ENCODE measurements at regions not wholly inside any gene's neighbourhood (a gene's known extent, or its start where the extent isn't known, plus 50 kb on each side); places are given as distances from the start of the nearest gene placed in this dataset.

- Mint-ChIP-seq H3K9me3 (no peaks in the 10 kb centered on the region), H3K27ac (no peak overlapping the region), H3K36me3 (no peaks in the 10 kb centered on the region), H3K4me3 (no peak overlapping the region), H3K27me3 (peaks cover 10 to 24% of the 10 kb centered on the region in 2 donors), H3K4me1 (ENCODE audit: low read depth in 2 of 2) (no peaks in the 10 kb centered on the region)
- ATAC-seq (no peak), DNase-seq (ENCODE audit: low spot score) (no peak)
These were observed 72.3 kb upstream of the CAMK1G start for GRCh38 chr1:209511169-209511568.

DNA sequence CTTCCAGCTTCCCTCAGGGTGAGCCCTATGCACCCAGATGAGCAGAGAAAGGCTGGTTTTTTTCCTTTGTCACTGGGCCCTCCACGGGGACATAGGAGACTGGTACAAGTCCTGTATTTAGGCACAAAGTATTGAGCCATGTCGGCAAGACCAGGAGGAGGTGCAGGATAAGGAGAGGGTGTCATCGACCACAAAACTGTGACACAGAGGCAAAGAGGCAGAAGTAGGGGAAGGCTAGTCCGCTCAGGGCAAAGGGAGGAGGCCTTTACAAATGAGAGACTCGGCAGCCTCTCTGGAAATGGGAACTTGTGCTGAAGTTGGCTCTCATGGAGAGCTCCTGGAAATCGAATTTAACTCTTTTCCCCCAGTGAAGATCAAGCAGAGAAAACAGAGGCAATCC lies 70.7 kb upstream of the CAMK1G start:
- no peak for ATAC-seq
- no peak overlapping the region for H3K27ac Mint-ChIP-seq
- H3K4me1 Mint-ChIP-seq (ENCODE audit: low read depth in 2 of 2): no peaks in the 10 kb centered on the region
- H3K27me3 Mint-ChIP-seq: peaks cover 9 to 27% of the 10 kb centered on the region in 2 donors
- no peak for DNase-seq (ENCODE audit: low spot score)
- no peaks in the 10 kb centered on the region for H3K9me3 Mint-ChIP-seq
- H3K36me3 Mint-ChIP-seq: no peaks in the 10 kb centered on the region
- H3K4me3 Mint-ChIP-seq: no peak overlapping the region

DNA sequence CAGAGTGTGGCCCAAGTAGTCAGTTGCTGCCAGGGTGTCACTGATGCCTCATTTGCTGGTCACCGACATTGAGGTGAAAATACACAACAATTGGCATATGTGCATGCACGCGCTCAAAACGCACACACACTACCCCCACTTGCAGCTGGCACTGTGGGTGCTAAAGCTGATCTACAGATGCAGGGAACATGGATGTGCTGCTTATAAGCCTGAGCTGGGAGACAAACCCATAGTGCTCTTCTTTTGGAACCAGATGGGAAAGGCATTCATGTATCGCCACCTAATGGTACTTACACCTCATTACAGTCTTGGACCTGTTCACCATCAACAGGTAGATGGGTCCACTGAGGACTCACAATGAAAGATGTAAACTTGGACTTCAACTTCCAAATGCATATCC lies 70.3 kb upstream of the CAMK1G start:
- H3K9me3 Mint-ChIP-seq: no peaks in the 10 kb centered on the region
- H3K4me1 Mint-ChIP-seq (ENCODE audit: low read depth in 2 of 2): no peaks in the 10 kb centered on the region
- no peak overlapping the region for H3K4me3 Mint-ChIP-seq
- no peak overlapping the region for H3K27ac Mint-ChIP-seq
- H3K27me3 Mint-ChIP-seq: peaks cover 9 to 27% of the 10 kb centered on the region in 2 donors
- DNase-seq (ENCODE audit: low spot score): no peak
- no peaks in the 10 kb centered on the region for H3K36me3 Mint-ChIP-seq
- no peak for ATAC-seq

- no peak overlapping the region for H3K4me3 Mint-ChIP-seq
- no peaks in the 10 kb centered on the region for H3K9me3 Mint-ChIP-seq
- ATAC-seq (no peak), DNase-seq (ENCODE audit: low spot score) (no peak)
- no peaks in the 10 kb centered on the region for H3K4me1 Mint-ChIP-seq (ENCODE audit: low read depth in 2 of 2)
- H3K27ac Mint-ChIP-seq: no peak overlapping the region
- peaks cover 14 to 31% of the 10 kb centered on the region in 2 donors for H3K27me3 Mint-ChIP-seq
- H3K36me3 Mint-ChIP-seq: no peaks in the 10 kb centered on the region
These were observed 66.5 kb upstream of the CAMK1G start for GRCh38 chr1:209516771-209517680.

GRCh38 chr1:209517681-209518050 lies 65.8 kb upstream of the CAMK1G start:
- Mint-ChIP-seq H3K9me3 (no peaks in the 10 kb centered on the region), H3K27me3 (peaks cover 16 to 31% of the 10 kb centered on the region in 2 donors), H3K27ac (no peak overlapping the region), H3K4me1 (ENCODE audit: low read depth in 2 of 2) (no peaks in the 10 kb centered on the region), H3K36me3 (no peaks in the 10 kb centered on the region), H3K4me3 (no peak overlapping the region)
- no peak for DNase-seq (ENCODE audit: low spot score)
- peak in 1 of 2 donors; percentile 12 for ATAC-seq

GRCh38 chr1:209519786-209520185 lies 63.7 kb upstream of the CAMK1G start:
- H3K27me3 Mint-ChIP-seq: peaks cover 16 to 34% of the 10 kb centered on the region in 2 donors
- no peaks in the 10 kb centered on the region for H3K36me3 Mint-ChIP-seq
- H3K9me3 Mint-ChIP-seq: no peaks in the 10 kb centered on the region
- H3K4me3 Mint-ChIP-seq: no peak overlapping the region
- no peak for ATAC-seq
- no peak overlapping the region for H3K27ac Mint-ChIP-seq
- no peak for DNase-seq (ENCODE audit: low spot score)
- no peaks in the 10 kb centered on the region for H3K4me1 Mint-ChIP-seq (ENCODE audit: low read depth in 2 of 2)

- no peak overlapping the region for H3K27ac Mint-ChIP-seq
These were observed 60.7 kb upstream of the CAMK1G start for GRCh38 chr1:209522826-209523225.

DNA sequence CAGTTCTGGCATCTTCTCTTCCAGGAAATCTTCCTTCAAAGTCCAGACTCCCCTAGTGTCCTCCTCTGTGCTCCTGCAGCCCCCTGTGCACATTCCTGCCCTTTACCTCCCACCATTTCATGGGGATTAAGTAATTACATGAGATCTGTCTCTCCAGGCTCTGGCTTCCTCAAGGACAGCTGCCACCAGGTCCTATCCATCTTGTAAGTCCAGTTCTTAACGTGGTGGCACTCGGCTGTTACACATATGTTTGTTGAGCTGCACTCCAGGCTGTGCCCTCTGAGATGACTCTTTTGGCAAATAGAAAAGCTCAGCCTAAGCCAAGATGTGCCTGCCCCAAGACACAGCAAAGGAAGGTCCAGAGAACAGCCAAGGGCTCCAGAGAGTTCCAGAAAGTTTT lies 57.4 kb upstream of the CAMK1G start:
- Mint-ChIP-seq H3K4me3 (no peak overlapping the region), H3K36me3 (no peaks in the 10 kb centered on the region), H3K27ac (no peak overlapping the region), H3K9me3 (no peaks in the 10 kb centered on the region), H3K4me1 (ENCODE audit: low read depth in 2 of 2) (no peaks in the 10 kb centered on the region), H3K27me3 (peaks cover 19 to 42% of the 10 kb centered on the region in 2 donors)
- DNase-seq (ENCODE audit: low spot score) (no peak), ATAC-seq (no peak)

More at GRCh38 chr1:209522826-209523225, 60.7 kb upstream of the CAMK1G start:
- DNase-seq (ENCODE audit: low spot score) (no peak), ATAC-seq (no peak)
- no peaks in the 10 kb centered on the region for H3K36me3 Mint-ChIP-seq
- H3K4me1 Mint-ChIP-seq (ENCODE audit: low read depth in 2 of 2): no peaks in the 10 kb centered on the region
- peaks cover 17 to 30% of the 10 kb centered on the region in 2 donors for H3K27me3 Mint-ChIP-seq
- H3K9me3 Mint-ChIP-seq: no peaks in the 10 kb centered on the region
- H3K4me3 Mint-ChIP-seq: no peak overlapping the region

DNA sequence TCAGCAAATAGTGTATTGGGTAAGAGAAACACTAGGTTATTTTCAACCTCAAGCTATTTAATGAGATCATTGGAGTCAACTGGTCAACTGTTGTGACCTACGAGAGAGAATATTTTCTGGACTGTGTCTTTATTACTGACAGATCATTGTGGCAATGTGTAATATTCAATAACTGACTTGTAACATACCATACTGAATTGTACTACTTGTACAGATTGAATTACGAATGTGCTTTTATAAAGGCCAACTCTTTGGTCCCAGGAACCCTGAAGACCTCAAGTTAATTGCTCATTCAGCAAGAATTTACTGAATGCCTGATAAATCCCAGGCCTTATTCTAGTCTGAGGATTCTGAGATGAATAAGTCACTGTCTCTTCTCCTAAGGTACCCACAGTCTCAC lies 56.1 kb upstream of the CAMK1G start:
- Mint-ChIP-seq H3K36me3 (no peaks in the 10 kb centered on the region), H3K27me3 (peaks cover 20 to 45% of the 10 kb centered on the region in 2 donors), H3K9me3 (no peaks in the 10 kb centered on the region), H3K4me3 (no peak overlapping the region), H3K27ac (no peak overlapping the region), H3K4me1 (ENCODE audit: low read depth in 2 of 2) (no peaks in the 10 kb centered on the region)
- ATAC-seq: no peak
- no peak for DNase-seq (ENCODE audit: low spot score)

DNA sequence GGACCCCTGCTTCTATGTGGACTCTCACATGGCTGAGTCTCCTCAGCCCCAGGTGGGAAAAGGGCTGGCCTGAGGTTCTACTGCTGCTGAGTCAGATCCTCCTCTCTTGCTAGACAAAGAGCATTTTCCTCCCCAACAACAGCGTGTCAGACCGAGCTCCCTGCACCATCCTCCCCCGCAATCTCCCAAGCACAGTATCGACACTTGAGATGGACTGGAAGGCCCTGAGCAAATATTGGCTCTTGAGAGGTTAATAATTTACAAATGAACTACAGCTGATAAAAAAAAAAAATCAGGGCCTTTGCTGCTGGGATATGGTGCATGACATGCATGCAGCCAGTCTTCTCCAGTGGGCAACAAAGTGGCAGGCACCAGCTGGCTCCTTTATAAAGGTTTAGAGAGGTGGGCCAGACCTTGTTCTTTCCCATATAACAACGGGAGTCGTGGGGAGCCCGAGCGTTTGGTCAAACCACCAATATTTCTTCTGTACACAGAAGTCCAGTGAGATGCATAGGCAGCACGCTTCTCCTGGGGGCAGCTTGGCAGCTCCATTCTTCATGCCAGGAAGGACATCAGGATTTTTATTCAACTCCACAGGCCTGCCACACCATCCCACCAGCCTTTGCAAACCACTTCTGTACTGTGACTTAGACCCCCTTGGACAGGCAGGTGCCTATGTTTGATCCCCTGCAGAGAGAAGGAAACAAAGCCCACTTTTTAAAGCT lies 55.4 kb upstream of the CAMK1G start:
- ATAC-seq: peak in 1 of 2 donors; percentile 17
- H3K27ac Mint-ChIP-seq: no peak overlapping the region
- peaks cover 20 to 48% of the 10 kb centered on the region in 2 donors for H3K27me3 Mint-ChIP-seq
- no peaks in the 10 kb centered on the region for H3K36me3 Mint-ChIP-seq
- no peaks in the 10 kb centered on the region for H3K9me3 Mint-ChIP-seq
- no peaks in the 10 kb centered on the region for H3K4me1 Mint-ChIP-seq (ENCODE audit: low read depth in 2 of 2)
- H3K4me3 Mint-ChIP-seq: no peak overlapping the region
- DNase-seq (ENCODE audit: low spot score): no peak

DNA sequence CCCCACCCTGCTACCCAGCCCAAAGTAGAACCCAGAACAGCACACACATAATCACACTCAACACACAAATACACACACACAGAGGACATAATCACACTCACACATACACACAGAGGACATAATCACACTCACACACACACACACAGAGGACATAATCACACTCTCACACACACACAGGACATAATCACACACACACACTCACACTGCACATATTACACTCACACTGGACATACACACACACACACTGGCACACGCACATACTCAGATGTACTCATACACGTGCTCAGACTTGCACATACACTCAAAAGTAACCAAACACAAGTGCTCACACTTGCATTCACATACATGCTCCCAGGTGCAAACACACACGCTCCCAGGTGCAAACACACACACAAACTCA lies 54.3 kb upstream of the CAMK1G start:
- H3K27ac Mint-ChIP-seq: no peak overlapping the region
- peaks cover 22 to 46% of the 10 kb centered on the region in 2 donors for H3K27me3 Mint-ChIP-seq

DNA sequence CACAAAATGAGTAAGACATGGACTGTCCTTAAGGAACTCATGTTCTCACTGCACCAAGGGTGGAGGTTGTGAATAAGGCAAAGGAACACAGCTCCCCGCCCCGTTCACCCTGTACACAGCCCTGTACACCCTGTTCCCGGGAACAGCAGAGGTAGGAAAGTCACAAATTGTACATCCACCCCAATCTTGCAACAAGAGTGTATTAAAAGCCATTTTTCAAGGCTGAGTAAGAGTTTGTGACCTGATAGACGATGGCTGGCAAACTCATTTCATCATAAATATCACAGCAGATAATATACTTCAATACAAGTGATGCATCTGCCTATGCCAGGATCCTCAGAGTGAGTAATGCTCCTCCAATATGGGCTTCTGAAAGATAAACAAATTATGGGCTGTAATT lies 52.5 kb upstream of the CAMK1G start:
- Mint-ChIP-seq H3K36me3 (no peaks in the 10 kb centered on the region), H3K4me3 (no peak overlapping the region), H3K9me3 (no peaks in the 10 kb centered on the region), H3K27ac (no peak overlapping the region), H3K4me1 (ENCODE audit: low read depth in 2 of 2) (no peaks in the 10 kb centered on the region), H3K27me3 (peaks cover 19 to 43% of the 10 kb centered on the region in 2 donors)
- ATAC-seq: no peak
- DNase-seq (ENCODE audit: low spot score): no peak

More for the DNA sequence above, 54.3 kb upstream of the CAMK1G start:
- DNase-seq (ENCODE audit: low spot score) (no peak), ATAC-seq (peak in 1 of 2 donors; percentile 26)
- no peaks in the 10 kb centered on the region for H3K36me3 Mint-ChIP-seq
- no peak overlapping the region for H3K4me3 Mint-ChIP-seq
- no peaks in the 10 kb centered on the region for H3K4me1 Mint-ChIP-seq (ENCODE audit: low read depth in 2 of 2)
- no peaks in the 10 kb centered on the region for H3K9me3 Mint-ChIP-seq

DNA sequence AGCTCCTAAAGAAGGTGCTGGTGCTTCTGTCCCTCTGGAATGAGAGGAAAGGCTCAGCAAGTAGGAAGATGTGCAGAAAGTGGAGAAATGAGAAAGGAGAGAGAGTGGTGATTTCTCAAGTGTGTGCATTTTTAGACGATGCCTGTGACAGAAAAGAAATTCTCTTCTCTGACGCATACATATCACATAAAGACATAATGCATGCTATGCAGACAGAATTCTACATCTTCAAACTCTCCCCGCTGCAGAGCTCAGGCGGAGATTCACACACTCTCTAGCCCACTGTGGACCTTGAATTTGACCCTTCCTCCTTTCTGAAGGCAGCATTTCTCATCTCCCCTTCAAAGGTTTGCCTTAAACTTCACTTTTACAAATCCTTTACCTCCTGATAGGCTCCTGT lies 52.0 kb upstream of the CAMK1G start:
- peaks cover 18 to 43% of the 10 kb centered on the region in 2 donors for H3K27me3 Mint-ChIP-seq
- no peak overlapping the region for H3K27ac Mint-ChIP-seq
- H3K4me1 Mint-ChIP-seq (ENCODE audit: low read depth in 2 of 2): no peaks in the 10 kb centered on the region
- H3K4me3 Mint-ChIP-seq: no peak overlapping the region
- H3K9me3 Mint-ChIP-seq: no peaks in the 10 kb centered on the region
- DNase-seq (ENCODE audit: low spot score) (no peak), ATAC-seq (no peak)
- H3K36me3 Mint-ChIP-seq: no peaks in the 10 kb centered on the region

Measured in natural killer cell treated with Interleukin-12 subunit alpha and Interleukin-12 subunit beta and Interleukin-15 and Interleukin-18, amount 100 ng/mL, for 72 hours (primary cell).